GM12874 (cell line): ENCODE measurements at regions not wholly inside any gene's neighbourhood (a gene's known extent, or its start where the extent isn't known, plus 50 kb on each side); places are given as distances from the start of the nearest gene placed in this dataset.

ENCODE experiments used
- CTCF ChIP-seq: IDR thresholded peaks from 2 replicates; pipeline ENCODE4 v1.5.1; 2011; ENCODE audit warnings: low read depth, mild to moderate bottlenecking, control low read depth, low read length, moderate library complexity; ENCODE audit not compliant: insufficient read depth

DNA sequence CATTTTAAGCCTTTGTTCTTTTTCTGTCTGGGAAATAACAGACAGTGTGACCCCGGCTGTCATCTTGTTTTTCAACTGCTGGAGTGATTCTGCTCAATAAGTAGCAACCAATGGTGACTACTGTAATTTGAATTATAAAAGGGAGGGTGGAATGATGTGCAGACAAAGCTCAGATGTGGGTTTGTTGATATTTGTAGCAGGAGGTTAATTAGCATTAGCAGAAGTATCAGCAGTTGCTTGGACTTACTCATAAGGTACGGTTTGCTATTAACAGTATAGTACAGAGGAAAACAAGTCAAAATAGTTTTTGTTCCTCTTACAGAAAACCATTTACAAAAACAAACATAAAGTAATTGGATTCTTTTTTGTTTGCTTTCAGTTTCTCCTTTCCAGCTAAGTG, 140.4 kb downstream of the TUSC1 start:
- no peak for TF ChIP-seq CTCF

DNA sequence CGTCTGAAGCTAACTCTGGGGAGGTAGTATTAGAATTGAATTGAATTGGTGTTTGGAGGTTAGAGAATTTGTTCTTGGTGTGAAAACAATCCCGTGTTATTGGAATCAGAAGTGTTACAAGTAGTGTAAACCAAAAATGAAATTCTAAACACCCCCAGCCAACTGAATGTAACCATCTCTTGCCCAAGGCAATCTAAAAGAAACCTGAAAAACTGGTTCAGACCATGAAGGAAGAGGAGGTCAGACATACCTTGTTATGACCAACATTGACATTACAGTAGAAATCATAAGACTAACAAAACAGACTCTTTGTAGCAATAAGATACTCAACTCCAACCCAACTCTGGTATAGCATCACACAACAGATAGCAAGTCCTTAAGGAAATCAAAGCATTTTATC, 159.0 kb downstream of the TUSC1 start:
- TF ChIP-seq CTCF: no peak

DNA sequence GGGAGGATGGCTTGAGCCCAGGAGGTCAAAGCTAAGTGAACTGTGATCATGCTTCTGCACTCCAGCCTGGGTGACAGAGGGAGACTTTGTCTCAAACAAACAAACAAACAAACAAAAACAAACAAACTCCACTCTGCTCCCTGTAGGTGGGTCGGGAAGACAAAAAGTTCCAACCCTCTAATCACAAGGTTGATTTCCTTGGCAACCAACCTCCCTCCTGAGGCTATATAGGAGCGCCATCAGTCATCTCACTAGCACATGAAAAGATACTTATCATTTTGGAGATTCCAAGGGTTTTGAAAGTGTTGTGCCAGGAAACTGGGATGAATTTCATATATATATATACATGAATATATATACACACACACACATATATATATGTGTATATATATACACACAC, 160.5 kb downstream of the TUSC1 start:
- TF ChIP-seq CTCF: no peak

DNA sequence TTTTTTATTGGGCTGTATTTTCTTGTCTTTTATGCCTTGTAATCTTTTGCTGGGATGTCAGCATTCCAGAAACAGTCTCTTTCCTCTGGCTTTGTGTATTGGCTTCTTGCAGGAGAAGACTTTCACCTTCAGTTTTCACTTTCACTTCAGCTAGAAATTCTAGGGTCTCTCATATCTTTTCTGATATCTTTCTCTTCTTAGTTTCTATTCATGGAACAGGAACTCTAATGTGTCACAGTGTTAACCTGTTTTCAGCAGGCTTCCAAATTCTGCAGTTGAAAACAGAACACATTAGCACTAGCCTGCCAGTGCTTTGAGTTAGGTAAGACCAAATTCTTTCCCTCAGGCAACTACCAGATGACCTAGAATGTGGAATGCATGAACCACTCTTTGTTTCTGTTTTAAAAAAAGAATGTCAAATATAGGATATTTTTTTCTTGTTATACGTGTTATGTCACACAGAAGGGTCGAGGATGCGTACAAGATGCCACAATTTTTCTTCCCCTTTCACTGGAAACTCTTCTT, 164.7 kb downstream of the TUSC1 start:
- no peak for TF ChIP-seq CTCF

DNA sequence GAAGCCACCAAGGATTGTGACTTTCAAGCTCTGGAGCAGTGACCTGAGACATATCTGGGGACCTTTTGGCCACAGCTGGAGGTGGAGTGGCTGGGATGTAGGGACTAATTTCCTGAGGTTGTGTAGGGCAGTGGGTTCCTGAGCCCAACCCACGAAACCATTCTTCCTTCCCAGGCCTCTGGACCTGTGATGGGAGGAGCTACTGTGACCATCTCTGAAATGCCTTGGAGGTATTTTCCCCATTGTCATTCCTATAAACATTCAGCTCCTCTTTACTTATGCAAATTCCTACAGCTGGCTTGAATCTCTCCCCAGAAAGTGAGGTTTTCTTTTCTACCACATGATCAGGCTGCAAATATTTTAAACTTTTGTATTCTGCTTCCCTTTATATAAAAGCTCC, 172.6 kb downstream of the TUSC1 start:
- no peak for TF ChIP-seq CTCF

DNA sequence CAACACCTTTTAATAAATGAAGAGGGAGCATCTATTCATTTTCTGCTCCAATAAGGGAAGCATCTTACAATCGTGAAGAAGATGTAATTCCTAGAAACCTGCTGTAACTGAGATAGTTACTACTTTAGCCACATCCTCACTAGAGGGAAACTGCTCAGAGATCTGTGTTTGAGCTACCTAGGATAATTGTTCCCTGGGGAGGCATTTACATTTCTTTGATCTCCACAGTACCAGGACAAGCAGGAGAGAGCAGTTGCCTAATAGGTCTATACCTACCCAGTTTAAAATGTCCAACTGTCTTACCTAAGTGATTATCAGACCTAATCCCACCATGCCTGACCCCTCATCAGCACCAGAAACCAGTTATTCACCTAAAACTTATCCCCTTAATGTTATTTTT, 196.9 kb downstream of the TUSC1 start:
- no peak for TF ChIP-seq CTCF

DNA sequence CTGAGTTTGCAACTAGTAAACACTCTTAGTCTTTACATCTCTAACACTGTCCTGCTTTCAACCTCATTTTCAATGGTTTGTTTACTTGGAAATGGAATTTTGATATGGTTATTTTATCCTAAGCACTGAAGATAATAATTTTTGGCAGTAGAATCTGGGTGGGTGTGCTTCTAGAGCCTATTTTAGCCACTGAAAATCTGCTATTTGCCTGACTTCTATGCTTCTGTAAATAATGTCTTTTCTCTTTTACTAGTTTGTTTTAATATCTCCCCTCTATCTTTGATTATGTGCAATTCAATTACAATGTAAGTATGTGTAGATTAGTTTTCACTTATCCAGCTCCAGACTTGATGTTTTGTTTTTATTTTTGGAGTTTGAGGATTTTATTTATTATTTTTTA, 197.5 kb downstream of the TUSC1 start:
- TF ChIP-seq CTCF: no peak

- no peak for TF ChIP-seq CTCF
Measured at GRCh38 chr9:25472681-25473080, 205.6 kb downstream of the TUSC1 start.
